ENCODE measurements at regions not wholly inside any gene's neighbourhood (a gene's known extent, or its start where the extent isn't known, plus 50 kb on each side); places are given as distances from the start of the nearest gene placed in this dataset.

DNA sequence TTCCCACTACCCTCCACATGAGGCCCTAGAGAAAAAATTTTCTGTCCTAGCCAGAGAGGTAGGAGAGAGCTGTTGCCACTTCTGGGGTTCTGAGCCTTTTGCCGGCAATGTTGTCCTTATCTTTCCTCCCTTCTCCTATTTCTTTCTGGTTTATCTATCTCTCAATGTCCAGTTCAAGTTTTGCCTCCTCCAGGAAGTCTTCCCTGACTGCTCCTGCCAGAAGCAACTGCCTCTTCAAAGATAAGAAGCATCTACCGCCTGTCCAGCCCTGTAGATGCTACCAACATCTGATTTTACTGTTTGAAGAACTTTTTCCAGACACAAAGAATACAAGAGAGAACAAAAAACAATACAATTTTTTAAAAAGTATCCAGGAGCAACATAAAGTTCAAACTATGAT lies 220.8 kb upstream of the KLHL29 start:
- no peaks in the 10 kb centered on the region for H3K27me3 ChIP-seq (ENCODE audit: control insufficient read depth, insufficient read depth, low read length)
- H3K27ac ChIP-seq (ENCODE audit: insufficient read depth, low read length): no peak overlapping the region
- H3K4me3 ChIP-seq (replicated peaks in 1 of 4; ENCODE audit: control extremely low read depth in 1 of 4, insufficient read depth in 1 of 4, low read depth in 3 of 4, low read length in 4 of 4): no peak overlapping the region
- no peaks in the 10 kb centered on the region for H3K36me3 ChIP-seq (ENCODE audit: control insufficient read depth, insufficient read depth, low read length)
- H4K20me1 ChIP-seq (ENCODE audit: control insufficient read depth, extremely low read depth, insufficient read depth, low read length): no peaks in the 10 kb centered on the region
- no peak for DNase-seq (ENCODE audit: low read depth in 2 of 2)
- no peak overlapping the region for H2AFZ ChIP-seq (ENCODE audit: low read length)
- H3K9ac ChIP-seq (ENCODE audit: insufficient read depth, low read length): no peak overlapping the region
- no peaks in the 10 kb centered on the region for H3K79me2 ChIP-seq (ENCODE audit: control insufficient read depth, insufficient read depth, low read length)
- TF ChIP-seq EZH2 (IDR thresholded peaks at IDR 0.05; ENCODE audit: low read length, missing control alignments): no peak
- TF ChIP-seq, protein P1, sequence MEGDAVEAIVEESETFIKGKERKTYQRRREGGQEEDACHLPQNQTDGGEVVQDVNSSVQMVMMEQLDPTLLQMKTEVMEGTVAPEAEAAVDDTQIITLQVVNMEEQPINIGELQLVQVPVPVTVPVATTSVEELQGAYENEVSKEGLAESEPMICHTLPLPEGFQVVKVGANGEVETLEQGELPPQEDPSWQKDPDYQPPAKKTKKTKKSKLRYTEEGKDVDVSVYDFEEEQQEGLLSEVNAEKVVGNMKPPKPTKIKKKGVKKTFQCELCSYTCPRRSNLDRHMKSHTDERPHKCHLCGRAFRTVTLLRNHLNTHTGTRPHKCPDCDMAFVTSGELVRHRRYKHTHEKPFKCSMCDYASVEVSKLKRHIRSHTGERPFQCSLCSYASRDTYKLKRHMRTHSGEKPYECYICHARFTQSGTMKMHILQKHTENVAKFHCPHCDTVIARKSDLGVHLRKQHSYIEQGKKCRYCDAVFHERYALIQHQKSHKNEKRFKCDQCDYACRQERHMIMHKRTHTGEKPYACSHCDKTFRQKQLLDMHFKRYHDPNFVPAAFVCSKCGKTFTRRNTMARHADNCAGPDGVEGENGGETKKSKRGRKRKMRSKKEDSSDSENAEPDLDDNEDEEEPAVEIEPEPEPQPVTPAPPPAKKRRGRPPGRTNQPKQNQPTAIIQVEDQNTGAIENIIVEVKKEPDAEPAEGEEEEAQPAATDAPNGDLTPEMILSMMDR (conservative IDR thresholded peaks at IDR 0.05 in 1 of 2, IDR thresholded peaks at IDR 0.05 in 1 of 2; ENCODE audit: low read depth in 1 of 2, low read length in 2 of 2): no peak
- no peaks in the 10 kb centered on the region for H3K4me1 ChIP-seq (ENCODE audit: control insufficient read depth, extremely low read depth, insufficient read depth, low read length)
- no peak overlapping the region for H3K4me2 ChIP-seq (ENCODE audit: extremely low read depth, insufficient read depth, low read length)
- H3K9me3 ChIP-seq (ENCODE audit: control insufficient read depth, insufficient read depth, low read depth, low read length): no peaks in the 10 kb centered on the region

DNA sequence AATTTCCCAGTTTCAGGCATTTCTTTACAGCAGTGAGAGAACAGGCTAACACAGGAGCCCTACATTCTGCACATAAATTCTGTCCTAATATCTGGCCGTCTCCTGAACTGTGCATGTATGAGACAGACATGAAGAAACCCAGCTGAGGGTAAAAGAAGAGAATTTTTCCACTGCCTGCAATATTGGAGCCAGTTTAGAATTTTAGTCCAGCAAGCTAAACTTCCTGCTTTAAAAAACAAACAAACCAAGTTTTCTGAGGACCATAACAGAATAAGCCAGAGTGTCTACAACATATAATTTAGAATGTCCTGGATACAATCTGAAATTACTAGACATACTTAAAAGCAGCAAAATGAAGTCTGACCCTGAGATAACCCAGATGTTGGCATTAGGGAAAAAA lies 215.1 kb upstream of the KLHL29 start:
- Histone ChIP-seq H4K20me1 (ENCODE audit: control insufficient read depth, extremely low read depth, insufficient read depth, low read length) (no peaks in the 10 kb centered on the region), H3K4me1 (ENCODE audit: control insufficient read depth, extremely low read depth, insufficient read depth, low read length) (no peaks in the 10 kb centered on the region), H3K27ac (ENCODE audit: insufficient read depth, low read length) (no peak overlapping the region), H3K9ac (ENCODE audit: insufficient read depth, low read length) (no peak overlapping the region), H3K4me2 (ENCODE audit: extremely low read depth, insufficient read depth, low read length) (no peak overlapping the region), H3K36me3 (ENCODE audit: control insufficient read depth, insufficient read depth, low read length) (no peaks in the 10 kb centered on the region), H3K9me3 (ENCODE audit: control insufficient read depth, insufficient read depth, low read depth, low read length) (no peaks in the 10 kb centered on the region), H3K79me2 (ENCODE audit: control insufficient read depth, insufficient read depth, low read length) (no peaks in the 10 kb centered on the region), H3K4me3 (replicated peaks in 1 of 4; ENCODE audit: control extremely low read depth in 1 of 4, insufficient read depth in 1 of 4, low read depth in 3 of 4, low read length in 4 of 4) (no peak overlapping the region), H2AFZ (ENCODE audit: low read length) (no peak overlapping the region), H3K27me3 (ENCODE audit: control insufficient read depth, insufficient read depth, low read length) (no peaks in the 10 kb centered on the region)
- DNase-seq (ENCODE audit: low read depth in 2 of 2): no peak
- TF ChIP-seq, protein P1 (conservative IDR thresholded peaks at IDR 0.05 in 1 of 2, IDR thresholded peaks at IDR 0.05 in 1 of 2; ENCODE audit: low read depth in 1 of 2, low read length in 2 of 2): no peak
- no peak for TF ChIP-seq EZH2 (IDR thresholded peaks at IDR 0.05; ENCODE audit: low read length, missing control alignments)

DNA sequence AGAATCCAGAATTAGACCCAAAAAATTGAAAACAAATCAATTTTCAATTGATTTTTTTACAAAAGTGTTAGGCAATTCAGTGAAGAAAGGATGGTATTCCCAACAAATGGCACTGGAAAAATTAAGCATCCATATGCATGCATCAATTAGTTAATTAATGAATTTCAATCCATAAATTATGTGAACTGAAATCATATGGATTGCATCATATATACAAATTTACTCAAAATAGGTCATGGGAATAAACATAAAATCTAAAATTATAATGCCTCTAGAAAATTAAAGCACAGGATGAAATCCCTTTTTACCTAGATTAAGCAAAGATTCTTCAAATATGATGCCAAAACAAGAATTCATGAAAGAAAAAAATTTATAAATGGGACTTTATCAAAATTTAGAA lies 213.9 kb upstream of the KLHL29 start:
- no peak overlapping the region for H3K4me2 ChIP-seq (ENCODE audit: extremely low read depth, insufficient read depth, low read length)
- DNase-seq (ENCODE audit: low read depth in 2 of 2): no peak
- H3K27ac ChIP-seq (ENCODE audit: insufficient read depth, low read length): no peak overlapping the region
- no peak overlapping the region for H3K9ac ChIP-seq (ENCODE audit: insufficient read depth, low read length)
- no peak overlapping the region for H3K4me3 ChIP-seq (replicated peaks in 1 of 4; ENCODE audit: control extremely low read depth in 1 of 4, insufficient read depth in 1 of 4, low read depth in 3 of 4, low read length in 4 of 4)
- H3K27me3 ChIP-seq (ENCODE audit: control insufficient read depth, insufficient read depth, low read length): no peaks in the 10 kb centered on the region
- no peaks in the 10 kb centered on the region for H3K36me3 ChIP-seq (ENCODE audit: control insufficient read depth, insufficient read depth, low read length)
- TF ChIP-seq, protein P1 (conservative IDR thresholded peaks at IDR 0.05 in 1 of 2, IDR thresholded peaks at IDR 0.05 in 1 of 2; ENCODE audit: low read depth in 1 of 2, low read length in 2 of 2): no peak
- no peak for TF ChIP-seq EZH2 (IDR thresholded peaks at IDR 0.05; ENCODE audit: low read length, missing control alignments)
- no peaks in the 10 kb centered on the region for H3K79me2 ChIP-seq (ENCODE audit: control insufficient read depth, insufficient read depth, low read length)
- no peak overlapping the region for H2AFZ ChIP-seq (ENCODE audit: low read length)
- H3K4me1 ChIP-seq (ENCODE audit: control insufficient read depth, extremely low read depth, insufficient read depth, low read length): no peaks in the 10 kb centered on the region
- H3K9me3 ChIP-seq (ENCODE audit: control insufficient read depth, insufficient read depth, low read depth, low read length): no peaks in the 10 kb centered on the region
- H4K20me1 ChIP-seq (ENCODE audit: control insufficient read depth, extremely low read depth, insufficient read depth, low read length): no peaks in the 10 kb centered on the region
